ENCODE measurements at regions not wholly inside any gene's neighbourhood (a gene's known extent, or its start where the extent isn't known, plus 50 kb on each side); places are given as distances from the start of the nearest gene placed in this dataset.
"Not testable (repeated sequence)": the region's sequence is repeated elsewhere in the genome, so short reads cannot be mapped to it uniquely, and the experiment has no call there.

DNA sequence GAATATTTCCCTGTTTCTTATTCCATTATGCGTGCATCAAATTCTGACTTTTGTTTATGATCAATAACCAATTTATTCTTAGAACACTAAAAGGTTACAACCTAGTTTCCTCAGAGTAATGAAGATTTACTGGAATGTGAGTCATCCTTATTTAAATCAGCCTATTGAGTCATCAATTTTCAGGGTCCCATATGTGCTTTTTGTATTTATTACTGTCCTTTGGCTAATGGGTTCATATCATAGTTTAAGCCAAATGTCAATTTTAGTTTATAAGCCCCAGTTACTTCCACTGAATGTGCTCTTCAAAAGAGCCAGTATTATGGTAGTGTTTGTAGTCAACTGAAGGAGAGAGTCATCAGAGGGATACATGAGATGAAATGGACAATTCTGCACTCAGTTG is 359.2 kb downstream of the PRR16 start:
- H3K27ac ChIP-seq, result no peak overlapping the region
- intact Hi-C loops (cut with DNase I), result no loop called here
- no peaks in the 10 kb centered on the region for H3K9me3 ChIP-seq
- H3K27me3 ChIP-seq, result no peaks in the 10 kb centered on the region
- TF ChIP-seq POLR2A (IDR thresholded peaks at IDR 0.05), result no peak
- no peak for TF ChIP-seq CTCF (IDR thresholded peaks at IDR 0.05)
- no peaks in the 10 kb centered on the region for H3K36me3 ChIP-seq
- H3K4me3 ChIP-seq (replicated peaks in 1 of 3), result no peak overlapping the region
- H3K4me1 ChIP-seq, result no peaks in the 10 kb centered on the region
- WGBS, 2 donors, result 89 to 95% methylated on average over 1 of the region's 1 CpG
- DNase-seq, result no peak

DNA sequence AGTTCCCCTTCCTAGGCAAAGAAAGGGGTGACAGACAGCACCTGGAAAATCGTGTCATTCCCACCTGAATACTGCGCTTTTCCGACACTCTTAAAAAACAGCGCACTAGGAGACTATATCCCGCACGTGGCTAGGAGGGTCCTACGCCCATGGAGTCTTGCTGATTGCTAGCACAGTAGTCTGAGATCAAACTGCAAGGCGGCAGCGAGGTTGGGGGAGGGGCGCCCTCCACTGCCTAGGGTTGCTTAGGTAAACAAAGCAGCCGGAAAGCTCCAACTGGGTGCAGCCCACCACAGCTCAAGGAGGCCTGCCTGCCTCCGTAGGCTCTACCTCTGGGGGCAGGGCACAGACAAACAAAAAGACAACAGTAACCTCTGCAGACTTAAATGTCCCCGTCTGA is 367.5 kb downstream of the PRR16 start:
- H3K4me1 ChIP-seq; H3K36me3 ChIP-seq; H3K27ac ChIP-seq; H3K4me3 ChIP-seq (replicated peaks in 1 of 3); intact Hi-C loops (cut with DNase I); DNase-seq; H3K9me3 ChIP-seq; H3K27me3 ChIP-seq: not testable (repeated sequence)
- 82 to 88% methylated on average over 9 to 12 of the region's 13 CpGs for WGBS, 2 donors

DNA sequence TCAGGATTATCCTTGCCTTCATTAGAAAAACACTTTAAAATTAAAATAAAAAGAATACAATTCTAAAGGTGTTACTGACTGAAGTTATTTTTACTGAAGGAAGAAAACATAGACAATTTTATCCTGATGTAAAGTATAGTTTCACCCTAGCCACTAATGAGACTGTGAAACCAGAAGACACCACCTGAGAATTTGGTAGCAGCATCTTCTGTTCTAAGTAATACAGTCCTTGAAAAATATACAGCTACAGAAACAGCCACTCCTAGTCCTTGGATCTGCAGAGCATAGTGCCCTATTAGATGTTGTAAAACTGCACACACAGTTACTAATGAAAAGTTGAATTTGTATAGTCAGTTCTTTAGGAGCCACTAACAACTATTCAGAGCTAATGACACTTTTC is 377.7 kb downstream of the PRR16 start:
- Histone ChIP-seq H3K9me3 (no peaks in the 10 kb centered on the region), H3K27me3 (no peaks in the 10 kb centered on the region), H3K4me1 (no peaks in the 10 kb centered on the region), H3K27ac (no peak overlapping the region), H3K4me3 (replicated peaks in 1 of 3) (no peak overlapping the region), H3K36me3 (no peaks in the 10 kb centered on the region)
- TF ChIP-seq POLR2A (IDR thresholded peaks at IDR 0.05) (no peak), CTCF (IDR thresholded peaks at IDR 0.05) (no peak)
- intact Hi-C loops (cut with DNase I), result no loop called here
- DNase-seq, result no peak

- H3K27ac ChIP-seq, result no peak overlapping the region
- no peaks in the 10 kb centered on the region for H3K27me3 ChIP-seq
- TF ChIP-seq CTCF (IDR thresholded peaks at IDR 0.05) (no peak), POLR2A (IDR thresholded peaks at IDR 0.05) (no peak)
- no peaks in the 10 kb centered on the region for H3K4me1 ChIP-seq
- no peaks in the 10 kb centered on the region for H3K9me3 ChIP-seq
- DNase-seq, result no peak
- 76 to 83% methylated on average over 3 of the region's 3 CpGs for WGBS, 2 donors
- no peaks in the 10 kb centered on the region for H3K36me3 ChIP-seq
- intact Hi-C loops (cut with DNase I), result no loop called here
- H3K4me3 ChIP-seq (replicated peaks in 1 of 3), result no peak overlapping the region
These were observed 379.4 kb downstream of the PRR16 start for GRCh38 chr5:120843390-120843980.

DNA sequence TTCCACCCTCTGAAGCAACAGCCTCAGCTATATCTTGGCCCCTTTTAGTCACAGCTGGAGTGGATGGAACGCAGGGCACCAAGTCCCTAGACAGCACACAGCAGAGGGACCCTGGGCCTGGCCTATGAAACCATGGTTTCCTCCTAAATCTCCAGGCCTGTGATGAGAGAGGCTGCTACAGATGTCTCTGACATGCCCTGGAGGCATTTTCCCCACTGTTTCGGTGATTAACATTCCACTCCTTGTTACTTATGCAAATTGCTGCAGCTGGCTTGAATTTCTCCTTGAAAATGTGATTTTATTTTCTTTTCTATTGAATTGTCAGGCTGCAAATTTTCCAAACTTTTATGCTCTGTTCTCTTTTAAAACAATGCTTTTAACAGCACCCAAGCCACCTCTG is 384.8 kb downstream of the PRR16 start:
- intact Hi-C loops (cut with DNase I), result no loop called here
- TF ChIP-seq POLR2A (IDR thresholded peaks at IDR 0.05) (no peak), CTCF (IDR thresholded peaks at IDR 0.05) (no peak)
- Histone ChIP-seq H3K4me1 (no peaks in the 10 kb centered on the region), H3K36me3 (no peaks in the 10 kb centered on the region), H3K4me3 (replicated peaks in 1 of 3) (no peak overlapping the region), H3K27me3 (no peaks in the 10 kb centered on the region), H3K9me3 (no peaks in the 10 kb centered on the region), H3K27ac (no peak overlapping the region)
- 68 to 77% methylated on average over 2 of the region's 2 CpGs for WGBS, 2 donors
- DNase-seq, result no peak

Measured in thyroid gland (tissue), 4 donors.